CD4-positive, alpha-beta T cell treated with Interleukin-12 subunit alpha and Interleukin-12 subunit beta, for 1 hour (primary cell): ENCODE measurements at regions not wholly inside any gene's neighbourhood (a gene's known extent, or its start where the extent isn't known, plus 50 kb on each side); places are given as distances from the start of the nearest gene placed in this dataset.

Experiments
- DNase-seq: peaks from one replicate; pipeline ENCODE4 v3.0.0-alpha.2; 2020

- DNase-seq, result no peak
These were observed 158.0 kb downstream of the SCP2D1 start for GRCh38 chr20:18971574-18971973.

GRCh38 chr20:18972251-18972876 is 158.8 kb downstream of the SCP2D1 start:
- DNase-seq, result no peak

- DNase-seq, result no peak
These were observed 160.1 kb downstream of the SCP2D1 start for GRCh38 chr20:18973529-18974173.

GRCh38 chr20:18974660-18975059 is 161.1 kb downstream of the SCP2D1 start:
- DNase-seq, result no peak

- no peak for DNase-seq
These were observed 163.9 kb downstream of the SCP2D1 start for GRCh38 chr20:18977441-18977840.

- no peak for DNase-seq
These were observed 164.7 kb downstream of the SCP2D1 start for GRCh38 chr20:18978311-18978710.

- no peak for DNase-seq
These were observed 165.5 kb downstream of the SCP2D1 start for GRCh38 chr20:18979132-18979531.

GRCh38 chr20:18981962-18982539 is 168.5 kb downstream of the SCP2D1 start:
- DNase-seq, result no peak

GRCh38 chr20:18983796-18984195 is 170.2 kb downstream of the SCP2D1 start:
- no peak for DNase-seq

- no peak for DNase-seq
These were observed 170.9 kb downstream of the SCP2D1 start for GRCh38 chr20:18984238-18985200.

- DNase-seq, result no peak
These were observed 172.0 kb downstream of the SCP2D1 start for GRCh38 chr20:18985551-18985950.

- DNase-seq, result no peak
These were observed 172.7 kb downstream of the SCP2D1 start for GRCh38 chr20:18986146-18986830.

- DNase-seq, result no peak
These were observed 173.5 kb downstream of the SCP2D1 start for GRCh38 chr20:18986895-18987580.

GRCh38 chr20:18987781-18988360 is 174.3 kb downstream of the SCP2D1 start:
- DNase-seq, result no peak

- DNase-seq, result no peak
These were observed 175.1 kb downstream of the SCP2D1 start for GRCh38 chr20:18988701-18989100.

- DNase-seq, result no peak
These were observed 176.3 kb downstream of the SCP2D1 start for GRCh38 chr20:18989736-18990474.

GRCh38 chr20:18991012-18991411 is 177.4 kb downstream of the SCP2D1 start:
- DNase-seq, result no peak

GRCh38 chr20:18992418-18992817 is 178.8 kb downstream of the SCP2D1 start:
- DNase-seq, result no peak

- DNase-seq, result no peak
These were observed 181.9 kb downstream of the SCP2D1 start for GRCh38 chr20:18995455-18995854.

GRCh38 chr20:18999086-18999485 is 185.5 kb downstream of the SCP2D1 start:
- no peak for DNase-seq

GRCh38 chr20:19000078-19000477 is 186.5 kb downstream of the SCP2D1 start:
- DNase-seq, result no peak
